SK-N-SH (cell line): ENCODE measurements at regions not wholly inside any gene's neighbourhood (a gene's known extent, or its start where the extent isn't known, plus 50 kb on each side); places are given as distances from the start of the nearest gene placed in this dataset.

Source experiments
- CTCF ChIA-PET: fragments of 300-600, 350-600 bp; formaldehyde crosslinking; extraction: SDS; loops from one replicate; lab custom pipeline; 2021; lab: Yijun Ruan, JAX
- POLR2A ChIA-PET: fragments of 350-600 bp; sonication (Branson Sonifier 250); formaldehyde crosslinking; extraction: SDS; loops from one replicate; lab custom pipeline; 2020; ENCODE audit warnings: antibody characterized with exemption, inconsistent platforms; lab: Yijun Ruan, JAX
- DNase-seq: peaks from one replicate; pipeline ENCODE4 v3.0.0; 2012
- H2AFZ ChIP-seq: fragments of 200-600 bp; sonication (generic); 2 replicates; pipeline ENCODE4 v1.8.1; 2016; ENCODE audit warnings: antibody characterized with exemption, mild to moderate bottlenecking, low read depth
- H3F3A ChIP-seq: fragments of 200-600 bp; sonication (generic); replicated peaks from 2 replicates; pipeline ENCODE3; 2016; ENCODE audit warnings: antibody characterized with exemption, mild to moderate bottlenecking; ENCODE audit not compliant: insufficient read depth
- H3K27ac ChIP-seq, 2 experiments: fragments of 200-500 bp in 1 of 2; fragments of 200-600 bp in 1 of 2; sonication (Bioruptor generic) in 1 of 2; sonication (generic), shearing (Covaris generic) in 1 of 2; 2 replicates each; pipeline versions ENCODE4 v1.5.1 to v1.6.1; 2014 to 2016; ENCODE audit warnings: low read depth in 2 of 2, inconsistent platforms in 1 of 2, low read length in 1 of 2, mild to moderate bottlenecking in 1 of 2, mixed read lengths in 1 of 2
- H3K27me3 ChIP-seq: fragments of 200-600 bp; sonication (generic), shearing (Covaris generic); 2 replicates; pipeline ENCODE4 v1.6.1; 2016; ENCODE audit warnings: mixed run types; ENCODE audit not compliant: insufficient read depth
- H3K36me3 ChIP-seq, 2 experiments: fragments of 200-500 bp in 1 of 2; fragments of 200-600 bp in 1 of 2; sonication (Bioruptor generic) in 1 of 2; sonication (generic) in 1 of 2; replicated peaks in 1 of 2; 2 replicates each; pipeline versions ENCODE3 to v1.5.1; 2014 to 2016; ENCODE audit warnings: low read length in 1 of 2, mild to moderate bottlenecking in 1 of 2; ENCODE audit not compliant: insufficient read depth in 2 of 2, control insufficient read depth in 1 of 2
- H3K4me1 ChIP-seq, 2 experiments: fragments of 200-500 bp in 1 of 2; fragments of 200-600 bp in 1 of 2; sonication (Bioruptor generic) in 1 of 2; sonication (generic), shearing (Covaris generic) in 1 of 2; 2 replicates each; pipeline versions ENCODE4 v1.5.1 to v1.6.1; 2014 to 2016; ENCODE audit warnings: low read depth in 1 of 2, low read length in 1 of 2, mixed run types in 1 of 2; ENCODE audit not compliant: insufficient read depth in 2 of 2, control insufficient read depth in 1 of 2
- H3K4me2 ChIP-seq: fragments of 200-600 bp; sonication (generic), shearing (Covaris generic); 2 replicates; pipeline ENCODE4 v1.6.1; 2017; ENCODE audit warnings: mixed run types
- H3K4me3 ChIP-seq, 2 experiments: fragments of 200-500 bp in 1 of 2; fragments of 200-600 bp in 1 of 2; sonication (Bioruptor generic) in 1 of 2; sonication (generic), shearing (Covaris generic) in 1 of 2; 2 replicates each; pipeline versions ENCODE4 v1.5.1 to v1.8.1; 2014 to 2016; ENCODE audit warnings: low read depth in 2 of 2, inconsistent platforms in 1 of 2, low read length in 1 of 2, mild to moderate bottlenecking in 1 of 2, mixed read lengths in 1 of 2, moderate library complexity in 1 of 2
- H3K79me2 ChIP-seq: fragments of 200-600 bp; sonication (generic); 2 replicates; pipeline ENCODE4 v1.8.1; 2017; ENCODE audit warnings: mild to moderate bottlenecking; ENCODE audit not compliant: insufficient read depth
- H3K9ac ChIP-seq: fragments of 200-600 bp; sonication (generic); 2 replicates; pipeline ENCODE4 v1.6.1; 2017; ENCODE audit warnings: mixed run types
- H3K9me2 ChIP-seq: fragments of 200-600 bp; sonication (generic); 2 replicates; pipeline ENCODE4 v1.6.1; 2017; ENCODE audit warnings: mixed run types
- H3K9me3 ChIP-seq: fragments of 200-600 bp; sonication (generic); 2 replicates; pipeline ENCODE4 v1.6.1; 2017; ENCODE audit warnings: mixed run types, mild to moderate bottlenecking, moderate library complexity
- H4K20me1 ChIP-seq: fragments of 200-600 bp; sonication (generic); 2 replicates; pipeline ENCODE4 v1.6.1; 2017; ENCODE audit warnings: mild to moderate bottlenecking, mixed run types; ENCODE audit not compliant: insufficient read depth
- CHD2 ChIP-seq: fragments of 150-350 bp; IDR thresholded peaks from 2 replicates; pipeline ENCODE4 v1.6.1; 2018; ENCODE audit warnings: low read length; ENCODE audit not compliant: partially characterized antibody
- EP300 ChIP-seq, 2 experiments: IDR thresholded peaks; 2 replicates each; pipeline versions ENCODE4 v1.4.0 to v1.6.1; 2012; ENCODE audit warnings: borderline replicate concordance in 1 of 2, low read depth in 1 of 2, low read length in 1 of 2
- EZH2phosphoT487 ChIP-seq: fragments of 200-600 bp; sonication (generic); IDR thresholded peaks from 2 replicates; pipeline ENCODE4 v1.6.1; 2017; ENCODE audit warnings: low read depth, mixed run types, mild to moderate bottlenecking, antibody characterized with exemption, moderate library complexity, borderline replicate concordance
- FOSL2 ChIP-seq: IDR thresholded peaks from 2 replicates; pipeline ENCODE4 v1.4.0; 2012; ENCODE audit warnings: low read depth, mild to moderate bottlenecking, moderate library complexity, borderline replicate concordance
- FOXJ3 ChIP-seq: sonication (generic); formaldehyde crosslinking; IDR thresholded peaks from 2 replicates; pipeline ENCODE4 v1.5.1; 2020; ENCODE audit warnings: mild to moderate bottlenecking, missing genetic modification reagents
- FOXM1 ChIP-seq: IDR thresholded peaks from 2 replicates; pipeline ENCODE4 v1.4.0; 2012; ENCODE audit warnings: low read depth, mild to moderate bottlenecking
- GABPA ChIP-seq: IDR thresholded peaks from 2 replicates; pipeline ENCODE4 v1.4.0; 2012; ENCODE audit warnings: low read depth, mild to moderate bottlenecking
- JUND ChIP-seq: IDR thresholded peaks from 2 replicates; pipeline ENCODE4 v1.4.0; 2012
- MAX ChIP-seq: IDR thresholded peaks from 2 replicates; pipeline ENCODE4 v1.4.0; 2012; ENCODE audit warnings: low read depth
- MXI1 ChIP-seq: IDR thresholded peaks from 2 replicates; pipeline ENCODE4 v1.6.1; 2012; ENCODE audit warnings: mild to moderate bottlenecking, low read depth, low read length, improper control_type of control experiment
- NFIC ChIP-seq: IDR thresholded peaks from 2 replicates; pipeline ENCODE4 v1.4.0; 2012; ENCODE audit warnings: borderline replicate concordance
- NRF1 ChIP-seq: IDR thresholded peaks from 2 replicates; pipeline ENCODE4 v1.6.1; 2012; ENCODE audit warnings: low read depth, mild to moderate bottlenecking, low read length
- PBX3 ChIP-seq: IDR thresholded peaks from 2 replicates; pipeline ENCODE4; 2012
- POLR2AphosphoS5 ChIP-seq: IDR thresholded peaks from 2 replicates; pipeline ENCODE4 v1.6.1; 2012; ENCODE audit warnings: low read depth, low read length
- RAD21 ChIP-seq: IDR thresholded peaks from 2 replicates; pipeline ENCODE4 v1.6.1; 2012; ENCODE audit warnings: mild to moderate bottlenecking, low read length
- RCOR1 ChIP-seq: fragments of 150-350 bp; IDR thresholded peaks from 2 replicates; pipeline ENCODE4 v1.6.1; 2017; ENCODE audit warnings: antibody characterized with exemption, low read length
- SIN3A ChIP-seq: IDR thresholded peaks from 2 replicates; pipeline ENCODE4 v1.6.1; 2012; ENCODE audit warnings: low read depth, mild to moderate bottlenecking, low read length, moderate library complexity, borderline replicate concordance
- SMC3 ChIP-seq: IDR thresholded peaks from 2 replicates; pipeline ENCODE4 v1.6.1; 2012; ENCODE audit warnings: low read depth, low read length, improper control_type of control experiment
- TAF1 ChIP-seq: IDR thresholded peaks from 2 replicates; pipeline ENCODE4 v1.6.1; 2012; ENCODE audit warnings: low read depth, mild to moderate bottlenecking, low read length, moderate library complexity, borderline replicate concordance
- TCF12 ChIP-seq: IDR thresholded peaks from 2 replicates; pipeline ENCODE4 v1.4.0; 2012
- TEAD4 ChIP-seq: IDR thresholded peaks from 2 replicates; pipeline ENCODE4 v1.4.0; 2012; ENCODE audit warnings: mild to moderate bottlenecking, borderline replicate concordance; ENCODE audit not compliant: insufficient read depth
- USF1 ChIP-seq: IDR thresholded peaks from 2 replicates; pipeline ENCODE4 v1.4.0; 2012; ENCODE audit warnings: low read depth, borderline replicate concordance
- YY1 ChIP-seq: IDR thresholded peaks from 2 replicates; pipeline ENCODE4 v1.4.0; 2012; ENCODE audit warnings: low read depth, mild to moderate bottlenecking
- WGBS: methylation state at CpG from one replicate; pipeline ENCODE4 v1.1.6; 2017; ENCODE audit warnings: low lambda C conversion rate; 5-methylcytosine and 5-hydroxymethylcytosine counted together

GRCh38 chr11:11028017-11028692 is 170.3 kb upstream of the ZBED5 start:
- POLR2A ChIA-PET: interaction anchor here (1.4 kb wide), 1 partner anchor 760 kb away, joined by 5 read pairs; no protein-coding TSS in a partner anchor
- Histone ChIP-seq H3K9me3 (no peaks in the 10 kb centered on the region), H3K27ac (no peak overlapping the region), H3K4me3 (peak overlapping the region in 1 of 2 experiments; percentile 50; a peak in 1 of 4 replicates), H3K9me2 (no peaks in the 10 kb centered on the region), H3K4me2 (no peak overlapping the region), H3F3A (no peaks in the 10 kb centered on the region), H3K27me3 (no peaks in the 10 kb centered on the region), H3K4me1 (peaks cover 0 to 7% of the 10 kb centered on the region in 2 experiments; a peak in 3 of 4 replicates), H3K79me2 (no peaks in the 10 kb centered on the region), H3K36me3 (no peaks in the 10 kb centered on the region), H3K9ac (no peak overlapping the region), H4K20me1 (no peaks in the 10 kb centered on the region), H2AFZ (no peak overlapping the region)
- CTCF ChIA-PET: interaction anchor here (0.6 to 6.5 kb wide), 23 partner anchors 9 to 1016 kb away, joined by 3 to 74 read pairs (median 4); no protein-coding TSS in a partner anchor
- DNase-seq: peak; percentile 27
- WGBS: 51% methylated on average over 5 of the region's 5 CpGs
- TF ChIP-seq RAD21: peak; percentile 62
- no peak for TF ChIP-seq TEAD4
- TF ChIP-seq PBX3: peak; percentile 25; the same call in 1 of the 2 replicates
- TF ChIP-seq TAF1: no peak
- peak; percentile 47; the same call in 1 of the 2 replicates for TF ChIP-seq SMC3
- no peak for TF ChIP-seq MXI1

GRCh38 chr11:11027288-11027687 is 169.4 kb upstream of the ZBED5 start:
- ChIA-PET POLR2A (no interaction called here), CTCF (interaction anchor here (1.0 to 6.5 kb wide), 18 partner anchors 10 to 1017 kb away, joined by 3 to 74 read pairs (median 4); partner anchors contain the start of gene ZBED5)
- H3K4me2 ChIP-seq: no peak overlapping the region
- H3K9me2 ChIP-seq: no peaks in the 10 kb centered on the region
- WGBS: 0% methylated on average over 1 of the region's 1 CpG
- peak overlapping the region in 1 of 2 experiments; percentile 35; a peak in 1 of 4 replicates for H3K27ac ChIP-seq
- H3K36me3 ChIP-seq: no peaks in the 10 kb centered on the region
- no peaks in the 10 kb centered on the region for H3K27me3 ChIP-seq
- no peak overlapping the region for H3K9ac ChIP-seq
- DNase-seq: no peak
- H3K9me3 ChIP-seq: no peaks in the 10 kb centered on the region
- H4K20me1 ChIP-seq: no peaks in the 10 kb centered on the region
- H3K4me1 ChIP-seq: peaks cover 0 to 7% of the 10 kb centered on the region in 2 experiments; a peak in 3 of 4 replicates
- no peaks in the 10 kb centered on the region for H3F3A ChIP-seq
- no peak overlapping the region for H2AFZ ChIP-seq
- no peaks in the 10 kb centered on the region for H3K79me2 ChIP-seq
- H3K4me3 ChIP-seq: no peak overlapping the region
- TF ChIP-seq JUND: peak; percentile 64; the same call in 1 of the 2 replicates
- peak; percentile 84 for TF ChIP-seq FOSL2
- TF ChIP-seq FOXJ3 (CRISPR knock-in tag): no peak
- TF ChIP-seq SIN3A: no peak
- no peak for TF ChIP-seq TAF1
- peak; percentile 53; the same call in 1 of the 2 replicates for TF ChIP-seq MAX
- no peak for TF ChIP-seq YY1
- TF ChIP-seq NFIC: no peak
- TF ChIP-seq FOXM1: no peak
- no peak for TF ChIP-seq NRF1
- no peak for TF ChIP-seq CHD2
- no peak for TF ChIP-seq GABPA
- TF ChIP-seq RCOR1: no peak
- no peak for TF ChIP-seq USF1
- no peak for TF ChIP-seq RAD21
- TF ChIP-seq TCF12: peak; percentile 62
- peak in 1 of 2 experiments; percentile 42; a peak in 1 of 4 replicates for TF ChIP-seq EP300 (IDR thresholded peaks at IDR 0.05; ENCODE audit: borderline replicate concordance in 1 of 2, low read depth in 1 of 2, low read length in 1 of 2)
- TF ChIP-seq TEAD4: no peak; the same call in 1 of the 2 replicates
- no peak for TF ChIP-seq SMC3
- no peak for TF ChIP-seq EZH2phosphoT487
- no peak for TF ChIP-seq POLR2AphosphoS5
